ENCODE measurements at regions not wholly inside any gene's neighbourhood (a gene's known extent, or its start where the extent isn't known, plus 50 kb on each side); places are given as distances from the start of the nearest gene placed in this dataset.

DNA sequence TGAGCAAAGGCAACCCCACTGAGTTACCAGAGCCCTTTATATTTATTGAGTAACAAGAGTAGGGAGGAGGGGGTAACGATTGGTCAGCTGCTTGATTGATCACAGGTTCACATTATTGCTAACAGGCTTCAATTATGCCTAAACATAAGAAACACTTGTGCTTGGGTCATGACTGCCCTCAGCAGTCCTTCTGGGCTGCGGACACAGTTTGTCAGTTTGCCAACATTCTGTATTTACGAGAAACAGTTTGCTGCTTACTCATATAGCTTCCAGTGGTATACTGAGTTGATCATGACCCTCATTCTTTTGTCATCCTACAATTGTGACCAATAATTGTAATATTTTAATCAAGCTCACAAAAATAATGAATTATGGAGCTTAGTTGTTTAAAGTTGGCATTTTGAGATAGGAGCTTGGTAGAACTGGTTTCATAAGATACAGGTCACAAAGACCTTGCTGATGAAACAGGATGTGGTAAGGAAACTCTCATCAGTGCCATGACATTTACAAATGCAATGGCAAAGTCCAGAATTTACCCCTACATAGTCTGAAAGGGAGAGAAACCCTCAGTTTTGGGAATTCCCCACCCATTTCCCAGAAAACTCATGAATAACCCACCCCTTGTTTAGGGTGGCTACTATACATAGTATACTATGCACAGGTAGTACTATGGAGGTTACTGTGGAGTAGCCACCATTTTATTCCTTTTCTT, 1421.0 kb upstream of the FLRT2 start:
- H3K36me3 ChIP-seq: no peaks in the 10 kb centered on the region
- H3K27ac ChIP-seq: no peak overlapping the region
- H3K27me3 ChIP-seq: no peaks in the 10 kb centered on the region
- H3K4me3 ChIP-seq (ENCODE audit: low read depth in 1 of 2, low read length in 1 of 2): no peak overlapping the region
- H3K4me1 ChIP-seq (ENCODE audit: control insufficient read depth in 1 of 2, insufficient read depth in 1 of 2, low read depth in 1 of 2, low read length in 1 of 2): no peaks in the 10 kb centered on the region
- TF ChIP-seq, protein P1, sequence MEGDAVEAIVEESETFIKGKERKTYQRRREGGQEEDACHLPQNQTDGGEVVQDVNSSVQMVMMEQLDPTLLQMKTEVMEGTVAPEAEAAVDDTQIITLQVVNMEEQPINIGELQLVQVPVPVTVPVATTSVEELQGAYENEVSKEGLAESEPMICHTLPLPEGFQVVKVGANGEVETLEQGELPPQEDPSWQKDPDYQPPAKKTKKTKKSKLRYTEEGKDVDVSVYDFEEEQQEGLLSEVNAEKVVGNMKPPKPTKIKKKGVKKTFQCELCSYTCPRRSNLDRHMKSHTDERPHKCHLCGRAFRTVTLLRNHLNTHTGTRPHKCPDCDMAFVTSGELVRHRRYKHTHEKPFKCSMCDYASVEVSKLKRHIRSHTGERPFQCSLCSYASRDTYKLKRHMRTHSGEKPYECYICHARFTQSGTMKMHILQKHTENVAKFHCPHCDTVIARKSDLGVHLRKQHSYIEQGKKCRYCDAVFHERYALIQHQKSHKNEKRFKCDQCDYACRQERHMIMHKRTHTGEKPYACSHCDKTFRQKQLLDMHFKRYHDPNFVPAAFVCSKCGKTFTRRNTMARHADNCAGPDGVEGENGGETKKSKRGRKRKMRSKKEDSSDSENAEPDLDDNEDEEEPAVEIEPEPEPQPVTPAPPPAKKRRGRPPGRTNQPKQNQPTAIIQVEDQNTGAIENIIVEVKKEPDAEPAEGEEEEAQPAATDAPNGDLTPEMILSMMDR (IDR thresholded peaks at IDR 0.05): no peak
- no peaks in the 10 kb centered on the region for H3K9me3 ChIP-seq

DNA sequence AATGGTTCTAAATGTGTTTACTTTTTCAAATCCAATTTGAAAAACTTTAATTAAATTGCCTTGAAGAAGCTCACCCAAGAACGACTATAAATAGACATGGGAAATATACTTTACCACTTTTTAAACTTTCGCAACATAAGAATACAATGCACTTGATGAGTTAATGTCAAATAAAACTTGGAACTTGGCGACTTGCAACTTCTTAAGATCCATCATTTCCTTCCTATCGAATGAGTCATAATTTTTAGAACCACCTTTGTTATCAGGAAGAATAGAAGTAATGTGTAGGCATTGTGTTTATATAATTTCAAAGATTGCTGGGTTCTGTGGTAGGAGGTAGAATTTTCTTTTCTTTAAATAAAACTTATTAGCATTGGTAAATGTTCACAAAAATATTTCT, 1417.4 kb upstream of the FLRT2 start:
- no peaks in the 10 kb centered on the region for H3K9me3 ChIP-seq
- H3K4me3 ChIP-seq (ENCODE audit: low read depth in 1 of 2, low read length in 1 of 2): no peak overlapping the region
- H3K27ac ChIP-seq: no peak overlapping the region
- TF ChIP-seq, protein P1 (IDR thresholded peaks at IDR 0.05): no peak
- no peaks in the 10 kb centered on the region for H3K36me3 ChIP-seq
- no peaks in the 10 kb centered on the region for H3K4me1 ChIP-seq (ENCODE audit: control insufficient read depth in 1 of 2, insufficient read depth in 1 of 2, low read depth in 1 of 2, low read length in 1 of 2)
- no peaks in the 10 kb centered on the region for H3K27me3 ChIP-seq

DNA sequence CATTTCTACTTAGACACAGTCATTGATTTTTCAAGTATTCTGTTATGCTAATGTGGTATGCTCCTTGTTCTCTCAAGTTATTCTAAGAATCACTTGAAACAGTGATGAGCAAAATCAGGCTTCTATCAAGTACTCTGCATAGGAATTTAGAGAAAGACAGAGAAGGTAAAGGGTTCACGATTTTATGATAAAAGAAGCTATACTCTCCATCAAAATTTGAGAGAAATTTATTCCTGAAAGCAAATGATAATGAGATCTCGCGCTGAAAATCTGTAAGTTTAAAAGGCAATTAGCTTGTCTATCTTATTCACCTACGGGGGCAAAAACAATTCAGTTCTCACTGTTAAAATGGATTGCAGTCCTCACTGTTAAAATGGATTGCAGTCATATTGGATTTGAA, 1404.3 kb upstream of the FLRT2 start:
- Histone ChIP-seq H3K27me3 (no peaks in the 10 kb centered on the region), H3K4me3 (ENCODE audit: low read depth in 1 of 2, low read length in 1 of 2) (no peak overlapping the region)

GRCh38 chr14:84127495-84127894, 1402.4 kb upstream of the FLRT2 start:
- TF ChIP-seq, protein P1 (IDR thresholded peaks at IDR 0.05): no peak
- Histone ChIP-seq H3K4me1 (ENCODE audit: control insufficient read depth in 1 of 2, insufficient read depth in 1 of 2, low read depth in 1 of 2, low read length in 1 of 2) (no peaks in the 10 kb centered on the region), H3K4me3 (ENCODE audit: low read depth in 1 of 2, low read length in 1 of 2) (no peak overlapping the region), H3K9me3 (no peaks in the 10 kb centered on the region), H3K27ac (no peak overlapping the region), H3K27me3 (no peaks in the 10 kb centered on the region), H3K36me3 (no peaks in the 10 kb centered on the region)

More for the DNA sequence above, 1404.3 kb upstream of the FLRT2 start:
- no peaks in the 10 kb centered on the region for H3K9me3 ChIP-seq
- no peaks in the 10 kb centered on the region for H3K36me3 ChIP-seq
- H3K4me1 ChIP-seq (ENCODE audit: control insufficient read depth in 1 of 2, insufficient read depth in 1 of 2, low read depth in 1 of 2, low read length in 1 of 2): no peaks in the 10 kb centered on the region
- no peak overlapping the region for H3K27ac ChIP-seq
- TF ChIP-seq, protein P1 (IDR thresholded peaks at IDR 0.05): no peak

- H3K36me3 ChIP-seq: no peaks in the 10 kb centered on the region
- H3K9me3 ChIP-seq: no peaks in the 10 kb centered on the region
- H3K27me3 ChIP-seq: no peaks in the 10 kb centered on the region
- no peak overlapping the region for H3K4me3 ChIP-seq (ENCODE audit: low read depth in 1 of 2, low read length in 1 of 2)
- H3K4me1 ChIP-seq (ENCODE audit: control insufficient read depth in 1 of 2, insufficient read depth in 1 of 2, low read depth in 1 of 2, low read length in 1 of 2): no peaks in the 10 kb centered on the region
- TF ChIP-seq, protein P1 (IDR thresholded peaks at IDR 0.05): no peak
- no peak overlapping the region for H3K27ac ChIP-seq
Observed at GRCh38 chr14:84128050-84128449, 1401.9 kb upstream of the FLRT2 start.
